ENCODE measurements at regions not wholly inside any gene's neighbourhood (a gene's known extent, or its start where the extent isn't known, plus 50 kb on each side); places are given as distances from the start of the nearest gene placed in this dataset.

DNA sequence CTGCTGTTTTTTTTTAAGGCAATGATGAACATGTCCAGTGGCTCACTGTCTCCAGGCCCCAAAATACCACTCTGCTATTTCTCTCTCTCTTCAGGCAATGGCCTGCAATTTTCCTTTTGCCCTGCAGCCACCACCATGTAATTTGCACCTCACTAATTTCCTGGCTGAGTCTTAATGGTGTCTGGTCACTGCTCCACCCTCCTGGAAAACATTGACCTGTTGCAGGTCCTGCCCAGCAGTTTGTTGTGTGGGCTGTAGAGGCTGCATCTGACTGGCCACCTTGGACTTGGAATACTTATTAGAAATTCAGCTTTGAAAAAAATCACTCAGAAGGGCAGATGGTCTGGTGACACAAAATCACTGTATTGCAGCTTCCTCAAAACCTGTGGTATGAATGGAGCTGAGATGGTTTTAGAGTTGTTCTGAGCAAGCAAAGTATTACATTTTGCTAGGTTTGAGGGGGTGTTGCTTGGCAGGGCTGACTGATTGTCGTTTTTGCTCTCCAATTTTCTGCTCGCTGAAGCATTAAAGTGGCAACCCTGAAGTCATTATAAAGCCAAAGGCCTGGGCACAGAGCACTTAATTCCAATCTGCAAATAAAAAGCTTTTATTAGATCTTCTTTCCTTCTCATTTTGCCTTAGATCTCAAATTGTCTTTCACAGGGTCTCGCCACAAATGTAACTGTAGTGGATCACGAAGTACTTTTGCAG lies 134.8 kb downstream of the TMEM174 start:
- no peak for DNase-seq

DNA sequence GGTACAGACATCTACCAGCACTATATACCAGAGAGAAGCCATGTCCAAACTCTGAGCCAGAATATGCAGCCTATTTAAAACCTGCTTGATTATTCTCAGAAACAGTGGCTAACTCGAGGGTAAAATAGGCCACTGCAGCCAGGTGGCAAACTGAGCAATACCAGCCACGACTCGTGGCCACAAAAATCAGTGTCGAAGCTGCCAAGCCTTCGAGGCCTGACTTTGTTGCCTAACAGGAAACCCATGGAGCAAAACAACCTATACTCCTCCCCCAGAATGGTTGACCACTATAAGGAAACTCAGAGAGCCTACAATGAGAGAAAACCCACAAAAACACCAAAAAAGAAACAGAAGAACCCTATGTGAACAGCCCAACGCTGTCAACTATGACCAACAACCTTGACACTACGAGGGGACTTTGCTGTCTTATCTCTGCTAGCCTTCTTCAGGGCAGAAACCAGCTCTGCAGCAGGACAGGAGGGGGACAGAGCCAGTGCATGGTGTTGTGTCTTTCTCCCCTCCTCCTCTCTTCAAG lies 133.8 kb downstream of the TMEM174 start:
- DNase-seq: no peak

DNA sequence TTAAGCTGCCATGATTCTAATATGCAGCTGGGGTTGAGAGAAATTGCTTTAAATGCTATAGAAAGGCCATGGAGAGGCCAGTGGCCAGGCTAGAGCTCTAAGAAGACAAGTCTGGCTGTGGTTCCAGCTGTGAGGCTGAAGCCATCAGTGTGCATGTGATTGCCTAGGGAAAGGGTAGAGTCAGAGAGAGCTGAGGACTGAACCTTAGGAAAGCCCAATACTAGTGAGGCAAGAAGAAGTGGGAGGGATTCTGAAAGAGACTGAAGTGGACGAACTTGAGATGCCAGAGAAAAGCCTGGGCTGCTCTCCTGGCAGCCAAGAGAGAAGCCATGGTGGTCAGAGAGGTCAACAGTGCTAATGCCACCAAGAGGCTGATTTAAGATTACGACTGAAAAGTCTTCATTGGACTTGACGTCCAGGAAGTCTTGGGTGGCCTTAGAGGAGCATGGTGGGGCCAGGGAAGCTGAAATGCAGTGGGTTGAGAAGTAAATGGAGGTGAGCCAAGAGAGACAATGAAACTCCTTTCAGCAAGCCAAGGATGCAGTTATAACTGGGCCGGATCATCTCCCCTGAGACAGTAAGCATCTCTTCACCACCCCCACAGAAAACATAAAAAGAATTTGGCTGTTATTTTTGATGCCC lies 133.2 kb downstream of the TMEM174 start:
- DNase-seq: no peak

DNA sequence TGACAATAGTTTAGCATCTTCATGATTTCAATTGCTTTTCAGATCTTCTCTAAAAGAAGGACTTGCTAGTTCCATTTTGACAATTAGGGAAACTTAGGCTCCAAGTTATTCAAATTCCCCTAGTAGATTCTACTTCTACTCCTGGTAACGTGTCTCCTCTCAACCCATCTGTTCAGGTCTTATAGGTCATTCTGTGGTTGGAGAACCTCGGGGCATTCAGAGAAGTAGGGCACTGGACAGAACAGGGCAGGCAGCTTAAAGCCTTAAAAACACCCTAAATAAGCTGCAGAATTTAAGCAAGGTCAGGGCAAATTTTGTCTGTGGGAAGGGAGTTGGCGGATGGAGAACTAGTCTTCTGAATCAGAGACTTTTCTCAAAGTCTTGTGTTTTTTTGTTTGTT lies 132.4 kb downstream of the TMEM174 start:
- DNase-seq: no peak

DNA sequence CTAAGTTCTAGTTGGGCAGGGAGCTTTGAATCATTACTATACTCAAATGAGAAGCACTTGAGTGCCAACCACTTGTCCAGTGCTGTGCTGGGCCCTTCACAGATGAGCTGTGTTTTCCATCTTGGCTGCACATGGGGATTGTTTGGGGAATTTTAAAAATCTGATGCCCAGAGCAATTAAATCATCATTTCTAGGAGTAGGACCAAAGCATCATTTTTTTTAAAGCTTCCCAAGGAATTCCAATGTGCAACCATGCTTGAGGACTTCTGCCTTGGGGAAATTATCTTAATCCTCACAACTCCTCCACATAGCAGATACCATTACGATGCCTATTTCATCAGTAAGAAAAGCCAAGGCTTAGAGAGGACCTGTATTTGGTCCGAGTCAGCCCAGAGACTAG lies 131.4 kb downstream of the TMEM174 start:
- DNase-seq: no peak

DNA sequence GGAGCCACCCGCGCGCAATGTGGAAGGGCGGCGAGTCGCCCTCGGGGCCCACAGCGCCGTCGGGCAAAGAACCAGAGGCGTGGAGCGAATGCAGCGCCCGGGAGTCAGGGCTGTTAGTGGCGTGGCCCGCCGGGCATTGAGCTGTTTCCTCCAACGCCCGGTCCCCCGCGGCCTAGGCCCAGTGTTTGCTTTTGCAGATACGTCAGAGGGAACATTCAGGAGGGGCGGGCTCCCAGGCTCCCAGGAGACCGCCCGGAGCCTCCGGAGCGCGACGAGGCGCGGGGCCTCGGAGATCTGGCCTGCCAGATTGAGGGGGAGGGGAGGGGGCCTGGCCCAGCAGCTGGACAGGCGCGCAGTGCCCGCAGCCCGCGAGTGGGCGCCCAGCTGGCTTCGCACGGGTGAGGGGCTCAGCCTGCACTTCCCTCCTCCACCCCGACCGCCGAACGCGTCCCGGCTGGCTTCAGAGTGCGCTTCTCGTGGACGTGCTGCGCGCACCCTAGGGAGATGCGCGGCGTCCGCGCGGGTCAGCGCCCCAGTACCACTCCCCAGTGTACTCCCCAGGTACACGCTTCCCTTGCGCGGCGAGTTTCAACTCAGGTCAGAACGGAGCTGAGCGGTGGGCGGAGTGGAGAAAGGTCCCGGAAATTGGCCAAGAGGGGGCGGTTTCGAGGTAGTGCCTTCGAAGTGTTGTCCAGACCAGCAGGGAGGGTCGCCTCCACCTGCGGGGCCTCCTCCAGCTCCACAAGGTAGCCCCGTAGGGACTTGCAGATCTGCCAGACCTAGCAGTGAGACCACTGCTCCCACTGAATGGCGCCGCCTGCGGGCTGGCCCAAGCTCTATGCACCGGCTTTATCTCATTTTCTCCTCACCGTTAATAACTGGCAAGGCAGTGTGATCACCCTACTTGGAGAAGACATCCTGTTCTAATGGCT lies 130.4 kb downstream of the TMEM174 start:
- no peak for DNase-seq

DNA sequence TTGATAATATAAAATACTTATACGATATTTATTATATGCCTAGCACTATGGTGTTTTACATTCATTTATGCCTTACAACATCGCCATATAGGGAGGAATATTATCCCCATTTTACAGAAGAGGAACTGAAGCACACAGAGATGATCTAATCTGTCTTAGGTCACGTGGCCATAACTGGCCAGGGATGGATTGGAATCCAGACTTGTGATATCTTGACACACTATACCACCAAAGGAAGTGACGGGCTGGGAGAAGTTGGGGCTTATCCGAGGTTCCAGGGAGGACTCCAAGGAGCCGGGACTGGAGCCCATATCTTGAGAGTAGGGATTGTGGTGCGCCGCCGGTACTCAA lies 129.8 kb downstream of the TMEM174 start:
- DNase-seq: no peak

DNA sequence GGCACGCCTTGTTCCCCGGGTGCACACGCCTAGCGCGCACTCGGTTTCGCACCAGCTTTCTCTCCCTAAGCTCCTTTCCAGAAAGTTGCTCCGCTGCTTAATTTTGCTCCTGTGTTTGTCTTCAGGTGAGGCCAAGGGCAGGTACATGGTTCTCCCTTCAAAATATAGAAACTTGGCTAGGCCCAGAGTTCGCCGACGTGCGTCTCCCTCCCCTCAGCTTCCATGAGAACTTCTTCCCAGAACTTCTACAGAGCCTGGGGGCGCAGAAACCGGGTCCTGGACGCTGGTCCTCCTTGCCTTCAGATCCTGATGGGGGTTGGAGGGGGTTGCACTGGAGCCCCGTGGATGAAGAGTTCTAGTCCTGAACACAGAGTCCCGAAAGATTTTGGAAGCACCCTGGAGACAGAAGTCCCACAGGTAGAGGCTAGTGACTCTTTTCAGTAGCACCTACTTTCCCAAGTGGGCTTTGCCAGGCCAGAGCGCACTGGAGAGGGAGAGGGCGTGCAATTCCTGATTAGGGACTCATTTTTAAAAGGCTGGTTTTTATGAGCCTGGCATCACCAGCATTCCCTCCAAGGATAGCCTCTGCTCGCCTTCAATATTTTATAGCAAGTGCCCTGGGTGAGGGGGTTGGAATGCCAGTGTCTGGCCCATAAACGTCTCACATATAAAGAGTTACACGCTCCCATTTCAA lies 128.4 kb downstream of the TMEM174 start:
- no peak for DNase-seq

DNA sequence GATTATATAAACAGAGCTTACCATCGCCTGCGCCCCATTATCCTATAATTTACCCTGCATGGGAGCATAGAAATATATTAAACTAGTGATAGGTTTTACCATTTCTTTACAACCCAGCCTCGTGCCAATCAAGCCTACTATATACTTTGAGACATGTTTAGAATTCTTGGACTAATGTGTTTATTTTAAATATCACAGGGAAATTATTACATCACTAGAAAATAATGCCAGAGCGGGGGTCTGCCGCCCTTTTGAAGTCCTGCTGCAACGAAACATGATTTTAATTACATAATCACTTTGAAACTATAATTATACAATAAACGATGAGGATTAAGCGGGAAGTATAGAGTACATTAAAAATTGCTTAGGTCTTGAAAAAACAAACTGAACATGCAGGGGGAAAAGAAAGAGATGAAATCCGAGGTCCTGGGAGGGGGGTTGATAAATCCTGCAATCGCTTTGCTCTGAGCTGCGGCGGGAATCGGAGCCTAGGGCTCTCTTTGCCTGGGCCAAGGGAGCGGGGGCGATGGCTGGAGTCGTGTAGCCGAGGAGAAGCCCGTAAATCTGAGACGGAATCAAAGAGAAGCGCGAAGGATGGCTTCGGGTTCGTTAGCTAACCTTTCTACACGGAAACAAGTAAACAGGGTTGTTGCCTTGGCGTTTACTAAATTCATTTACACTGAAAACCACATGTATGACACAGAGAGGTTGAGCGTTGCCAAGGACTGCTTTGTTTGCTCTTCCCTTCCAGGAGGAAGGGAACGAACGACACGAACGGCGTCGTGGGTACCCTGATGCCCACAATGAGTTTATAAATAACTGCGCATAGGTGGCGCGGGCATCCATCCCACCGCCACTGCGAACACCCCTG lies 127.6 kb downstream of the TMEM174 start:
- no peak for DNase-seq

DNA sequence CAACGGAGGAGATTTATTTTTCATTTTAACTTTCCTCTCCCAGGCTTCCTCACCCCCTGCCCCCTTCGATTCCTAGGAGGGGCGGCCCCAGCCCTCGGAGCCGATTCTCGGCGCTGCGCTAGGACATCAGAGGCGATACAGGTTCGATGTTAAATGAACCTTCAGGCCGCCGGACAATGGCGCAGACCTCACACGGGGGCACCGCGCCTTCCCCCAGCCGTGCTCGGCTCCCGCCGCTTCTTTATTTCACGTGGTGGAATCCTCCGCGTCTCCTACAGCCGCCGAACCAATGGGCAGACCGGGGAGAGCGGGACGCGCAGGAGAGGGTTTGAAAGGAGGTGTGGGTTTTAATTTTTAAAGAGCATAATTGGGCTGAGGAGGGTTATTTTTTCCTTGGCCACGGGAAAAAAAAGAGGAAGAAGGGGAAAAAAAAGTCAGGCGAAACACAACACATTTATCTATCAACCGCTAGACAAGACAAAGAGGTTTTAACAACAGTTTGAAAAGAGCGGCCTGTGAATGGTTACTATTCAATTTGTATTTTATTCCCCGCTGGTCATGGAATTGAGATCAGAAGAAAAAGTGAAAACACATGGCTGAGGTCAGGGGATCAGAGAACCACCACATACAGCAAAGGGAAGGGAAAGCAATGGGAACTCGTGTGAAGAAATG lies 126.8 kb downstream of the TMEM174 start:
- no peak for DNase-seq

DNA sequence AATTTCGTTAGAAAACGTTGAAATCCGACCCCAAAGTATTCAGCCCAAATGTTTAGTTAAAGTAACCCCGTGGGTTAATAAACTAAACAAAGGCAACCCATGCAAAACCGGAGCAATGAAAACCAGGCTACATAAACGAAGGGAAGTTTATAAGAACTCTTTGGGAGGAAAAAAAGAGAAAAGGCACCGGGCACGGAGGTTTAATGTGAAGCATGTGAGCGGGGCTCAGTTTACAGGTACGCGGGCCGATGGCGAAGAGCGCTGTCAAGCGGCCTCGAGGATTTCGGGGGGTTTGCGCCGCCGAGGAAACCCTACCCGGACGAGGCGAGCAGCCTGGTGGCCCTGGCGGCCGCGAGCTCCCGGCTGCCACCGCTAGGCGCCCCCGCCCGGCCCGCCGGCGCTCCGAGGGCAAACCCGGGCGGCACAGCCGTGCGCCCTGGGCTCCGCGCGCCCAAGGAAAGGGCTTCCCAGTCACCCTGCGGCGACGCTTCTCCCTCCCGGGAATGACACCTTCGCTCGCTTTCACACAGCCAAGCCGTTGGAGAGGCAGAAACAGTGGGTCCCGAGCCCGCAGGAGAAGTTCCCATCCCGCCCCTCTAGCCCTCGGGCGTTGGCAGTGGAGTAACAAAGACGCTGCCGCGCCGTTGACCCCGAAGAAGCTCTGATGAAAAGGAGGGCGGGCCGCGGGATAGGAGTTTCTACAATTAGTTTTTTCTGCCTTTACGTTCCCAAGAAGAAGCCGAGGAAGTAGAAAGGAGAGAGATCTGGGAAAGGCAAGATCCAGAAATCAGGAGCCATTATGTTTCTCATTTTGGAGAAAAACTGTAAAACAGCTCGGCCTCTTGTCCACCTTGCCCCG lies 126.0 kb downstream of the TMEM174 start:
- DNase-seq: no peak

DNA sequence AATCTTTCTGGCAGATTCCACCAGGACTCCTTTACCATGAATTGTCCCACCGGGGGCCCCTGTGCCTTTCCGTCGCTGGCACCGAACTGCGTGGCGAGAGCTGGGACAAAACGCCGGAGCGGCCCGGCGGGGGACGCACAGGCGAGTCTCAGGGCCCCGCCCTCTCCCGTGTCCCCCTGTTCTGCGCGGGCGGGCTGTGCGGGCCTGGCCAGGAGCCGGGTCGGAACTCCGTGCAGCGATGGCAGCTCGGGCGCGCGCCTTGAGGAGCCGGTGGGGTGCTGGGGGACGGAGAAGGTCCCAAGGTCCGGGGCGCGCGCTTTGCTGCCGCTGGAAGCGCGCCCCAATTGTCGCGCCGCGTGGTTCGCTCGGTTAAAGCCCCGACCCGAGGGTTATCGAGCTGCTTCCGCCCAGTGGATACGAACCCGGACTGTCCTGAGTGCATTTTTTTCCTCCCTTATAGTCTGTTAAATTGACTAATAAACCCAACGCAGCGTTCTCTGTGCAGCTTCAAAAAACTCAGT lies 125.3 kb downstream of the TMEM174 start:
- DNase-seq: no peak

DNA sequence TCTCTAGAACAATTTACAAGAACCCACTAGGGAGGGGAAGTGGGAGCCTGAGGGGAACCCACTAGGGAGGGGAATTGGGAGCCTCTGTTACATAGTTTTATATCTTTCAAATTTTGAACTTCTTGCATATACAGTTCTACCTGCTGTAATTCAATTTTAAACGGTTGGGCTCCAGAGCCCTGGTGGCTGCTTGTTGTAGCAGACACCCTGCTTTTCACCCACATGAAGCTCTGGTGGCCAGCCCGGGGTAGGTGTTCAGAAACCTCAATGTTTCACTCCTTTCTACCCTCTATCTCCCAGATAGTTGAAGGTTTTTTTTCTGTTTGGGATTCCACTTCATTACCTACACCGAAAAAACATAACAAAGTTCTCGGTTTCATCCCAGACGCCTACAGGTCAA lies 124.4 kb downstream of the TMEM174 start:
- no peak for DNase-seq

DNA sequence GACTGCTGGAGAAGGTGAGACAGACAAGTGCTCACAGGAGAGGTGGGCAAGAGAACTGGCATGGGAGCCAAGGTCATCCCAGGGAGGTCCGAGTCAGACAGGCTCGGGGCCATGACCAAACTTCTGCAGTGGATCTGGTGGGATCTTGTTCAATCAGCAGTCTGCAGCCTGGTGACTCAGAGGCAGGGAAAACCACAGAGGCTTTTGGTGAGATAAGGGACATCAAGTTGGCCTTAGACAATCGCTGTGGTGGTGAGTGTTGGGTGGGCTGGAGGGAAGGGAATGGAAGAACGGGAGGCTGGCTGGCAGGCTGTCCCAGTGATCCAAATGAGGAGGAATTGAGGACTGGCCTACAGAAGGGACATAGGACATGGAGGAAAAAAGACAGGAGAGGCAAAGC lies 123.8 kb downstream of the TMEM174 start:
- DNase-seq: no peak

DNA sequence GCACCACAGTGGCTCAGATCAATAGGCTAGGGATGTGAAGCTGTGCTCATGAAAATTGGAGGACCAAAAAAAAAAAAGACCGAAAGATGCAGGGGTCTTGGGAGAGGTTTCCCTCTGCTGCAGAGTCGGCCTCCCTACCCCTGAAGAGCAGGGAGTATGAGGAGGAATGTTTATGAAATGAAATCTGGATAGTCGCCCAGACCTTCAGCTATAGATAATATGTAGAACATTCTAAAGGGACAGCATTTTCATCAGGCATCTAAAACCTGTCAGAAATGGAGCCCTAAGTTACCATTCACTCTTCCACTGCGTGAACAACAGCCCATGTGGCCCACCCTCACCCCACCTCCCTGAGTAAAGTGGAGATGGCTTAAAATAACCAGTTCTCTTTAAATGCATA lies 122.9 kb downstream of the TMEM174 start:
- DNase-seq: no peak

DNA sequence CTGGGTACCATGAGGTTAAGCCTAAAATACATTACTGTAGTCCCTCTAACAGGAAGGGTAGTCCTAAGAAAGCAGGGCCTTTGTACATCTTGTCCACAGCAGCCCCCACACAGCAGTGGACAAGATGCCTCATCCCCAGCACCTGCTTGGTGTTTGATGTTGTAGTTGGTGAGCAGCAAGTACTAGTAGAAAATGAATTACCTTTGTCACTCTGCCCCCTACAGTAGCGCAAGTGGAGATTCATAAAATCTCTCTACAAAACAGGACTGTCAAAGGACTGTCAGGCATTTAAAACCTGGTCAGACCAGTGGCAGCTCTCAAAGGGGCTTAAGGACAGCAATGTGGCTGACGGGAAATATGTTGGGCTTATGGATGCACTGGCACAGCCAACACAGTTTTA lies 122.5 kb downstream of the TMEM174 start:
- no peak for DNase-seq

DNA sequence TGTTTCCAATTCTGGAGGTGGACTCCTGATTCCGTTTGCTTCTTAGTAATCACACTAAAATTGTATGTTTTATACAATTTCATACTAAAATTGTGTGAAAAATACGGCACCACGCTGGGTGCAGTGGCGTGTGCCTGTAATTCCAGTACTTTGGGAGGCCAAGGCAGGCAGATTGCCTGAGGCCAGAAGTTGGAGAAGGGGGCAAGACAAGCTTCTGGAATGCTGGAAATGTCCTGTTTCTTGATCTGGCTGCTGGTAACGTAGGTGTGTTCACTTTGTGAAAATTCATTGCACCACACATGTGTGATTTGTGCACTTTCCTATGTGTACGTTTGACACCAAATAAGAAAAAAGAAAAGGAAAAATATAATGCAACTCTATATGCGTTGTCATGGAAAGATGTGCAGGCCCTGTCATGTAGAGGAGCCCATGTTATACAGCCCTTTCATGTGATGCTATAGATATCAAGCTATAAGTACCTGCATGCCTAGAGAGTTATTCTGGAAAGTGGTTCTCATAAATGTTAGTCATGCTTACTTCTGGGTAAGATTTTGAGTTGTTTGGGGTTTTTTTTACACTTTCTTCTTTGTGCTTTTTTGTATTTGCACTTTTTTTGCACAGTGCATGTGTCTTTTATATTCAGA lies 119.9 kb downstream of the TMEM174 start:
- DNase-seq: no peak

DNA sequence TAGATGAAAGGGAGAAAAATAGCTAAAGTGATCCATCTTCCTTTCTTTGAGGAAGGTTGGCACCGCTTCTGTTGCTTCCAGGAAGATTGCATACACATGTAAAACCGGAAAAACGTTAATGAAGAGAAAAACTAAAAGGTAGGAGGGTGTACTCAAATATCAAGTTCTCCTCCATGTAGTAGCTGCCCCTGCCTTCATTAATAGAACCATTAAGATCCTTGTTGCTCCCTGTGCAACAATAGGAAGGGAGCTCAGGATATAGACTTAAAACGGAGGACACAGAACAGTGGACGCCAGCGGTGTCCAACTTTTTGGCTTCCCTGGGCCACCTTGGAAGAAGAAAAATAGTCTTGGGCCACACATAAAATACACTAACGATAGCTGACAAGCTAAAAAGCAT lies 118.9 kb downstream of the TMEM174 start:
- DNase-seq: no peak

DNA sequence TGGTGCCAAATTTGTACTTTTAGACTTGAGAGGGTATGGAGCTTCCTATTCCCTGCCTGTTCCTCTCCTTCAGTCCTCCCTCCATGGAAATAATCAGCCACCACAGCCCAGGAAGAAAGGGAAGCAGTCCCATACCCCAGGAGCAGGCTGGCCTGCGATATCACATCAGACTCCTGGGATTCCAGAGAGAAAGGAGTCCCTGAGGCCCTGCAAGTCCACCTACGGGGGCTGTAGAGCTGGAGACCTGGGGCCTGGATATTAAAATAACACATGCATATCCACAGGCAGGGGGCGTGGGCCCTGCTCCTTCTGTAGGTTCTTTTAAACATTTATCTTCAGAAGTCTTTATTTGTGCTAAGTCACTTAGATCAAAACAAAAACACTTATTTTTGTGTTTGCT lies 117.2 kb downstream of the TMEM174 start:
- no peak for DNase-seq

All from GOT3 (cell line).